HepG2 (cell line): ENCODE measurements at regions not wholly inside any gene's neighbourhood (a gene's known extent, or its start where the extent isn't known, plus 50 kb on each side); places are given as distances from the start of the nearest gene placed in this dataset.

Experiments
- ATAC-seq: fragments of 200-7000 bp; cut with Tn5 transposase; 3 replicates; pipeline ENCODE4 v1.9.1; 2020; ENCODE audit warnings: mild to moderate bottlenecking, moderate library complexity
- BruUV-seq: library from RNA; stranded (reverse); fragments of 400-500 nt; replicated peaks from 2 replicates; lab custom pipeline; 2021; lab: Mats Ljungman, UMichigan
- CTCF ChIA-PET: fragments of 300-600 bp; formaldehyde crosslinking; extraction: SDS; loops from one replicate; lab custom pipeline; 2021; ENCODE audit warnings: low total read pairs, inconsistent platforms, low intra/inter-chr PET ratio; lab: Yijun Ruan, JAX
- POLR2A ChIA-PET: fragments of 350-600 bp; sonication (Branson Sonifier 250); formaldehyde crosslinking; loops from one replicate; lab custom pipeline; 2020; ENCODE audit warnings: antibody characterized with exemption, inconsistent platforms; lab: Yijun Ruan, JAX
- DNase-seq: peaks from one replicate; pipeline ENCODE4 v3.0.0-alpha.2; 2015; ENCODE audit warnings: low spot score
- FAIRE-seq: peaks from 3 replicates; lab custom pipeline; 2011; peaks lifted over from hg19 to GRCh38; lab: Jason Lieb, UNC
- H2AFZ ChIP-seq: one replicate; pipeline ENCODE4 v1.6.1; 2011; ENCODE audit warnings: low read length, inconsistent platforms
- H3K27ac ChIP-seq: fragments of 300-600 bp; 3 replicates; pipeline ENCODE4 v1.8.0; 2011; ENCODE audit warnings: mixed run types, mild to moderate bottlenecking, mixed read lengths, low read length, inconsistent platforms; ENCODE audit not compliant: insufficient read depth; ENCODE audit errors: extremely low read length
- H3K27me3 ChIP-seq, 2 experiments: fragments of 200-600 bp in 1 of 2; 2 replicates in 1 of 2; 3 replicates in 1 of 2; pipeline versions ENCODE4 v1.6.0 to v1.8.0; 2011; ENCODE audit warnings: low read length in 2 of 2, mild to moderate bottlenecking in 2 of 2, moderate library complexity in 2 of 2, inconsistent platforms in 1 of 2; ENCODE audit not compliant: insufficient read depth in 2 of 2, control insufficient read depth in 1 of 2
- H3K36me3 ChIP-seq, 2 experiments: fragments of 200-600 bp in 1 of 2; replicated peaks in 1 of 2; 2 replicates in 1 of 2; 3 replicates in 1 of 2; pipeline versions ENCODE4 v1.5.1 to v1.8.0; 2011; ENCODE audit warnings: low read length in 2 of 2, inconsistent platforms in 1 of 2; ENCODE audit not compliant: insufficient read depth in 2 of 2, control insufficient read depth in 1 of 2
- H3K4me1 ChIP-seq: 2 replicates; pipeline ENCODE4 v1.5.1; 2012; ENCODE audit warnings: low read length, inconsistent platforms; ENCODE audit not compliant: insufficient read depth
- H3K4me2 ChIP-seq: 2 replicates; pipeline ENCODE4 v1.6.0; 2011; ENCODE audit warnings: low read depth, low read length, inconsistent platforms
- H3K4me3 ChIP-seq, 3 experiments: fragments of 200-600 bp in 1 of 3; sonication (generic), shearing (Covaris generic) in 1 of 3; replicated peaks in 1 of 3; 2 replicates each; pipeline ENCODE4 v1.5.1; 2011 to 2016; ENCODE audit warnings: low read length in 3 of 3, inconsistent platforms in 2 of 3, low read depth in 2 of 3, mild to moderate bottlenecking in 2 of 3, control low read depth in 1 of 3, mixed read lengths in 1 of 3; ENCODE audit not compliant: insufficient read depth in 1 of 3
- H3K79me2 ChIP-seq: one replicate; pipeline ENCODE4 v1.6.1; 2011; ENCODE audit warnings: low read length, inconsistent platforms; ENCODE audit not compliant: insufficient read depth
- H3K9ac ChIP-seq: 2 replicates; pipeline ENCODE4 v1.6.0; 2011; ENCODE audit warnings: mild to moderate bottlenecking, low read depth, low read length, inconsistent platforms; ENCODE audit not compliant: insufficient read depth
- H3K9me3 ChIP-seq: 2 replicates; pipeline ENCODE4 v1.5.1; 2012; ENCODE audit warnings: mild to moderate bottlenecking, low read length
- H4K20me1 ChIP-seq: 2 replicates; pipeline ENCODE4 v1.6.0; 2011; ENCODE audit warnings: inconsistent platforms, mild to moderate bottlenecking, low read length, moderate library complexity; ENCODE audit not compliant: insufficient read depth
- CEBPB ChIP-seq: IDR thresholded peaks from 2 replicates; pipeline ENCODE4 v1.6.1; 2011; ENCODE audit warnings: low read depth, low read length, improper control_type of control experiment, borderline replicate concordance
- HNRNPL ChIP-seq: fragments of 200-400 bp; formaldehyde crosslinking; IDR thresholded peaks from 2 replicates; pipeline ENCODE4 v1.6.1; 2017; ENCODE audit warnings: mild to moderate bottlenecking, low read depth, low read length
- NCOA2 ChIP-seq: sonication (generic); formaldehyde crosslinking; IDR thresholded peaks from 2 replicates; pipeline ENCODE4 v1.8.0; 2022; ENCODE audit warnings: inconsistent platforms
- NFE2L1 ChIP-seq: sonication (generic); formaldehyde crosslinking; IDR thresholded peaks from 2 replicates; pipeline ENCODE4 v1.4.0; 2020; ENCODE audit warnings: missing genetic modification reagents, mild to moderate bottlenecking, borderline replicate concordance
- NKX3-1 ChIP-seq: sonication (generic); formaldehyde crosslinking; IDR thresholded peaks from 2 replicates; pipeline ENCODE4 v1.5.0; 2020; ENCODE audit warnings: missing genetic modification reagents
- PBX2 ChIP-seq: IDR thresholded peaks from 2 replicates; pipeline ENCODE4 v1.6.1; 2016; ENCODE audit warnings: control low read depth
- RCOR2 ChIP-seq: IDR thresholded peaks from 2 replicates; pipeline ENCODE4 v1.6.1; 2016; ENCODE audit warnings: missing biosample characterization, missing genetic modification reagents
- SETDB1 ChIP-seq: sonication (generic); formaldehyde crosslinking; IDR thresholded peaks from 2 replicates; pipeline ENCODE4 v1.5.1; 2020; ENCODE audit warnings: missing genetic modification reagents, mild to moderate bottlenecking, borderline replicate concordance
- SOX5 ChIP-seq: IDR thresholded peaks from 2 replicates; pipeline ENCODE4 v1.6.1; 2016; ENCODE audit warnings: borderline replicate concordance
- ZBTB14 ChIP-seq: sonication (generic); formaldehyde crosslinking; IDR thresholded peaks from 2 replicates; pipeline ENCODE4 v1.4.0; 2020; ENCODE audit warnings: missing genetic modification reagents
- ZIK1 ChIP-seq: sonication (generic); formaldehyde crosslinking; IDR thresholded peaks from 2 replicates; pipeline ENCODE4 v1.5.0; 2020; ENCODE audit warnings: mild to moderate bottlenecking, low read depth, missing genetic modification reagents, borderline replicate concordance
- ZNF12 ChIP-seq: sonication (generic); formaldehyde crosslinking; IDR thresholded peaks from 2 replicates; pipeline ENCODE4 v1.5.0; 2020; ENCODE audit warnings: missing genetic modification reagents
- ZNF142 ChIP-seq: sonication (generic); formaldehyde crosslinking; IDR thresholded peaks from 2 replicates; pipeline ENCODE4 v1.4.0; 2020; ENCODE audit warnings: missing genetic modification reagents
- ZNF878 ChIP-seq: sonication (generic); formaldehyde crosslinking; IDR thresholded peaks from 2 replicates; pipeline ENCODE4 v1.8.1; 2023; ENCODE audit warnings: mild to moderate bottlenecking, missing genetic modification reagents, moderate library complexity
- WGBS: methylation state at CpG from one replicate; pipeline ENCODE4 v1.1.6; 2017; ENCODE audit warnings: low lambda C conversion rate; 5-methylcytosine and 5-hydroxymethylcytosine counted together
- in situ Hi-C: cut with HindIII; loops from 2 replicates; pipeline ENCODE4 v1.10.0; 2017; ENCODE audit warnings: low pct_unique_long_range_greater_than_20kb; ENCODE audit not compliant: extremely low pct_ligation_motif_present
- intact Hi-C: fragments of 100-400 bp; cut with micrococcal nuclease; formaldehyde crosslinking; loops from one replicate; pipeline ENCODE4 v1.10.0; 2022; ENCODE audit not compliant: unreplicated experiment

- Histone ChIP-seq H3K36me3 (no peaks in the 10 kb centered on the region), H3K27me3 (no peaks in the 10 kb centered on the region), H3K9ac (peak overlapping the region; percentile 25; the same call in 1 of the 2 replicates), H3K9me3 (0 out of 2 replicates have a peak, but pooled peaks cover 9% of the 10 kb centered on the region), H3K27ac (peak overlapping the region; percentile 41), H4K20me1 (no peaks in the 10 kb centered on the region), H3K79me2 (no peaks in the 10 kb centered on the region), H3K4me3 (peak overlapping the region in 2 of 3 experiments; percentile 15 to 22; a peak in 3 of 6 replicates), H3K4me2 (peak overlapping the region; percentile 71), H2AFZ (peak overlapping the region; percentile 11), H3K4me1 (peaks cover 47% of the 10 kb centered on the region)
- ATAC-seq (peak; percentile 86), DNase-seq (peak; percentile 89), FAIRE-seq (peak; percentile 98)
- intact Hi-C loops (loop anchor here (1.0 kb wide), 1 partner anchor 157 kb away; no protein-coding TSS in a partner anchor), in situ Hi-C loops (no loop called here)
- ChIA-PET POLR2A (interaction anchor here (1.0 to 1.3 kb wide), 3 partner anchors 30 to 298 kb away, joined by 3 to 5 read pairs (median 4); no protein-coding TSS in a partner anchor), CTCF (no interaction called here)
- WGBS, result 0% methylated on average over 3 of the region's 4 CpGs
- no TSS peak for BruUV-seq
- TF ChIP-seq RCOR2 (CRISPR knock-in tag) (peak; percentile 90), HNRNPL (no peak), SETDB1 (CRISPR knock-in tag) (no peak), NCOA2 (CRISPR knock-in tag) (peak; percentile 78), SOX5 (peak; percentile 84; the same call in 1 of the 2 replicates), ZBTB14 (CRISPR knock-in tag) (no peak), ZNF142 (peak; percentile 68; the same call in 1 of the 2 replicates), ZIK1 (CRISPR knock-in tag) (no peak), ZNF12 (peak; percentile 81; the same call in 1 of the 2 replicates), NKX3-1 (CRISPR knock-in tag) (no peak), CEBPB (peak; percentile 100), ZNF878 (CRISPR knock-in tag) (no peak), NFE2L1 (CRISPR knock-in tag) (no peak), PBX2 (no peak)
Measured at GRCh38 chr12:93243689-93244513, 133.8 kb upstream of the NUDT4 start.
